GM18520 (cell line): ENCODE measurements at regions not wholly inside any gene's neighbourhood (a gene's known extent, or its start where the extent isn't known, plus 50 kb on each side); places are given as distances from the start of the nearest gene placed in this dataset.
"Not testable (repeated sequence)": the region's sequence is repeated elsewhere in the genome, so short reads cannot be mapped to it uniquely, and the experiment has no call there.

Experiments used
- ATAC-seq: cut with Tn5 transposase; IDR thresholded peaks from one replicate; pipeline ENCODE4 v1.9.1; 2021; ENCODE audit not compliant: unreplicated experiment

DNA sequence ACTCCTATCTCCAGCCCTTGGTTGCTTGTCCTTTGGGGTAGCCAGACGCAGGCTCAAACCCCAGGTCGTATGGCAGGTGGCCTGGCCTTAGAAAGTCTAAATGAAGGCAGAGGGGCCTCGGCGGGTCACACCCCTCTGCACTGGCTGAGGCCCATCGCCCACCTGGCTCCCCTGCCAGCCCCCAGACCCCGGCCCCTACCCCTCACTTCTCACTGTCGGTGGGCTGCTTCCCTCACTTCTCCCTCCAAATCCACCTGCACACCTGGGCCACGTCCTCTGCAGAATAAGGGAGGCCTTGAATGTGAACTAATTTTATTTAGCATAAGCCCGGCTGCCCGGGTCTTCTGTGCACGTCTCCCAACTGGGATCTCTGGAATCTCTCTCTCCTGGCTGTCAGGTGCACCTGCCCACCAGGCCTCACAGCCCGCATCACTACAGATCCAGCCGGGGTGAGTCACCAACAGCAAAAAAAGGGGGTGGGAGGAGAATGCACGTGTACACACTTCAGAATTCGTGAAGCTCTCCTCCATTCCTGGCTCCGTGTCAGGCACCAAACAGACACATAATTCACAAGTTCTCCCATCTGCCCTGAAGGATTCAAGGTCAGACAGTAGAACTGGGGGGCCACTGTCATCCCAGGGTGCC is 107.5 kb upstream of the SIM2 start:
- ATAC-seq = no peak

DNA sequence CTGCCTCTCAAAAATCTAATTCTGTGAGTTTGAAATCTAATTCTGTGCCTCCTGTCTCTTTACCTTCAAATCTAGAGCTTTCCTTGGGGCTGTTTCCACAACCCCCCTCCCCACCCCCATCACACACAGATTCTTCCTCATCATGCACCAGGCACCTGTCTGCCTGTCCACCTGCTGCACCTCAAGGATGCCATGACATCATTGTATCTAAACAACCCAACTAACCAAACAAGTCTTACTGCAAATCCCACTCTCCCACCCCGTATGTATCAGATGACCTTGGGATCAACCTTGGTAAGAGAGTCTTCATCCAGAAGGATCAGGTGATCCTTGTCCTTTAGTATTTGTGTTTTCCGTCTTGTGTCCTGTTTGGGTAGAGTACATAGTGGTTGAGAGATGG is 102.7 kb upstream of the SIM2 start:
- no peak for ATAC-seq

DNA sequence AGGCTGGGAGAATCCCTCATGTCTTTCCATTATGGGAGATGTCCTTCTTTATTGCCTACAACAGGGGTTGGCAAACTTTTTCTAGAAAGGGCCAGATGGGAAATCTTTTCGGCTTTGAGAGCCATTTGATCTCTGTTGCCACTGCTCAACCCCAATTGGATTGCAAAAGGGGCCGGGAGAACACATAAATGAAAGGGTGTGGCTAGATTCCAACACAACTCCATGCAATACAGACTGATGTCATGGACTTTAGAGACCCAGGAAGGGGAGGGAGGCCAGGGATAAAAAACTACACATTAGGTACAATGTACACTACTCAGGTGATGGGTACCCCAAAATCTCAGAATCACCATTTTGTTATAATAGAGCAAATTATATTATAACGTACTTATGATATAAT is 97.6 kb upstream of the SIM2 start:
- ATAC-seq = no peak

DNA sequence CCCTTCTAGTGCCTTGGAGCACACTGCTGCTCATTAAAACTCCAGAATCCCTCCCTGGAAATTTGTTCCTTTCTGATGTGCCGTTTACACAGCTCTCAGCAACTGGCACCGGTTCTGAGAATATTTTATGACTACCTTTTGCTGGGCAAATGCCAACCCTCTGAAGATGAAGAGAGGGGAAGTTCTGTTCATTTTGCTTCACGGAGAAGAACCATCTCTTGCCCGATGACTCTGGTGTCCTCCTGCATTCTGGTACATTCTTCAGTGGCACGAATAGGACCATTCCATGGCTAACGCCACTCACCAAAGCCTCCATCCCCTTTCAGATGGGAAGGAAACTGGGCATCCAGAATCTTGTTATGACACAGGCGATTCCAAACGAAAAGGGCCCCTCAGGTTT is 96.2 kb upstream of the SIM2 start:
- no peak for ATAC-seq

DNA sequence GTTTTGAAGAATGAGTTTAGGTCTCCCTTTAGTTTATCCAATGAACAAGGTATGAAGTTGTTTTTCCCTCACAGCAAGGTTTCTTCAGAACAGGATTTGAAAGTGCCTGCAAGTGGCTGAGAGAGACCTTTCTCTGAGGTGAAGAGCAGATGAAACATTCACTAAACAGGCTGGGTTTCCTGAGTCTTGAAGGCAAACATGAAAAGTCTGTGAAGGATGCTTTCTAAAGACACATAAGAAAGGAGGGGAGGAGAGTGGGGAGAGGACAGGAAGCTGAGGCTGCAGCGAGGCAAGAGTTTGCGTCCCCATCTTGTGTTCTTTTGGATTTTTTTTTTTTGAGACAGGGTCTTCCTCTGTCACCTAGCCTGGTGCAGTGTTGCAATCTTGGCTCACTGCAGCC is 95.7 kb upstream of the SIM2 start:
- ATAC-seq = no peak

DNA sequence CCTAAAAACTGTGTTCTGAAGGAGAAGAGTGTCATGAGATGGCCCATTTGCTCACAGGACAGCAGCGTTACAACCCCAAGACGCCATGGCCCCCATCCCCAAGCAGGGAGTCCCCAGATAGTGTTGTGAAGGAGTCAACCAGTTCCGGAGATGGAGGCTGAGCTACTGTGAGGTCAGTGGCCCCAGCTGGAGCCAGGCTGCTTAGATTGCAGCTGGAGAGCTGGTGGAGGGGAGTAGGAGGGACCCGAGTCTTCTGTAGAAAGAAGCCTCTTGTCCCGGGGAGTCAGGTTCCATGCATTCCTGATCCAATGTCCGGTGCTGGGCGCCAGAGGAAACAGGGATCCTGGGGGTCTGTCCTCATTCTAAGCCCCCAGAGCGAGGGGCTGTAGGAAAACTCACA is 93.5 kb upstream of the SIM2 start:
- no peak for ATAC-seq

- ATAC-seq = no peak
Observed at GRCh38 chr21:36606287-36606982, 92.5 kb upstream of the SIM2 start.

GRCh38 chr21:36606983-36607325 is 92.0 kb upstream of the SIM2 start:
- no peak for ATAC-seq

GRCh38 chr21:36608041-36608896 is 90.6 kb upstream of the SIM2 start:
- ATAC-seq = no peak

DNA sequence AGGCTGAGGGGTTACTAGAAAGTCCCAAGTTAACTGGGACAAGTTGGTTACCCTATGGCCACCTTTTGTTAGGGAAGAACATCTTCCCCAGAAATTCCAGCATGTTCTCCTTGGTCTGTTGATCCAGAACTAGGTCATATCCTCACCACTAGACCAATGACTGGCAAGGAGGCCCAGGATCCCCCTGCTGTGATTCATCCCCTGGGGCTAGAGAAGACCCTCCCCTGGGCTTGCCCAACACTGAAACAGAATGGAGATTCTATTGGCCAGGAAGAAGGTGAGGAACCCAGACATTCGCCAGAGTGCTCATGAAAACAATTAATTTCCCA is 90.1 kb upstream of the SIM2 start:
- ATAC-seq = no peak

DNA sequence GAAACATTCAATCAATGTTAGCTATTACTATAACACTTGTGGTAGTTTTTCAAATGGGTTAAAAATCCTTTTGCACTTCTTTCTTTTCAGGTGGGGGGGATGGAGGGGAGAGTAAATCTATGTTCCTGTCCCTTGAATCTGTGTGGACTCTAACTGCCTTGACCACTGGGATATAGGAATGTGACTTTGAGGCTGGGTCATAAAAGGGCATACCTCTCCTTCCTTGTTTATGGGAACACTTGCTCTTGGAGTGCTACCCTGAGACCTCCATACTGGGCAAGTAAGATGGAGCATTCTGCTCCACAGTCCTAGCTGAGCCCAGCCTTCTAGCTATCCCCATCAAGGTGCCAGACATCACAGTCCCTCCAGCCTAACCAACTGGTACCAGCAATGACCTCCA is 89.3 kb upstream of the SIM2 start:
- no peak for ATAC-seq

GRCh38 chr21:36610201-36610600 is 88.7 kb upstream of the SIM2 start:
- no peak for ATAC-seq

- no peak for ATAC-seq
Observed at GRCh38 chr21:36610935-36611334, 88.0 kb upstream of the SIM2 start.

GRCh38 chr21:36611379-36611778 is 87.5 kb upstream of the SIM2 start:
- no peak for ATAC-seq

DNA sequence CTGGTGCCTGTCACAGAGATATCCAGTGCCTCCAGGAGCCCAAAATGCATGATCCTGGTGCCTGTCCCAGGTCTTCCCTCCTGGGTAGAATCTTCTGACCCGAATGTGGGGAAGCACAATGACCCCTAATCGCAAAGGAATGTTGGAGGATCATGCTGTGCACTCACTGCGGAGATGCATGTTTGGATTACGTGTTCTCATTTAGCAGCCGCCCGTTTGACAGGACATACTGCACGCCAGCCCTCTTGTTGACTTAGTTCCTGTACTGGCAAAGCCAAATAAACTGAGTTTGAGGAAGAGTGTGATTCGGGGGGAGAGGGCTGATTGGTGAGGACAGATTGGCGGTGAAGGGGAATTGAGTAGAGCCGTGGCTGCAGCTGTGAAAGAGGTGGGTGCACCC is 85.9 kb upstream of the SIM2 start:
- no peak for ATAC-seq

- no peak for ATAC-seq
Observed at GRCh38 chr21:36613554-36613953, 85.4 kb upstream of the SIM2 start.

- no peak for ATAC-seq
Observed at GRCh38 chr21:36615274-36615964, 83.5 kb upstream of the SIM2 start.

DNA sequence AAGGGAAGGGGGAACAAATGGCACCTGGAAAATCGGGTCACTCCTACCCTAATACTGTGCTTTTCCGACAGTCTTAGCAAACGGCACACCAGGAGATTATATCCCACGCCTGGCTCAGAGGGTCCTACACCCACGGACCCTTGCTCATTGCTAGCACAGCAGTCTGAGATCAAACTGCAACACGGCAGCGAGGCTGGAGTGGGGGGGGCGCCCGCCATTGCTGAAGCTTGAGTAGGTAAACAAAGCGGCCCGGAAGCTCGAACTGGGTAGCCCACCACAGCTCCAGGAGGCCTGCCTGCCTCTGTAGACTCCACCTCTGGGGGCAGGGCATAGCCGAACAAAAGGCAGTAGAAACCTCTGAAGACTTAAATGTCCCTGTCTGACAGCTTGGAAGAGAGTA is 82.1 kb upstream of the SIM2 start:
- ATAC-seq = not testable (repeated sequence)

GRCh38 chr21:36621794-36622193 is 77.1 kb upstream of the SIM2 start:
- ATAC-seq = not testable (repeated sequence)

GRCh38 chr21:36624105-36624504 is 74.8 kb upstream of the SIM2 start:
- no peak for ATAC-seq

DNA sequence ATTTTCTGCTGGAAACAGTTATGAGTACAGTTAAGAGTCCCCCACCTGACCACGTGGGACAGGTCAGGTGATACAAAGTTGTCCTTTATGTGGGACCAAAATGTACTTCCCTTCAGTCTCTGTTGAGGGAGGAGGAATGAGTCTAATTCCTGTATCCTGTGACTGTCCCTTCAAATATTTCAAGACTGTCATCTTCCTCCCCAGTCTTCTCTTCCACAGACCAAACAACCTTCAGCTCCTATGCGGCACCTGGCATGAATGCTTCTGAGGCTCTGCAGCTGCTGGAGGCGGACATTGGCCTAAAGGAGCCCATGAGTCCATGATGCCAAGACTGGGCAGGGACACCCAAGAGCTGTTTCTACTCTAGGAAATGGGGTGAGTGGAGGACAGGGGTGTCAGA is 72.1 kb upstream of the SIM2 start:
- ATAC-seq = no peak

DNA sequence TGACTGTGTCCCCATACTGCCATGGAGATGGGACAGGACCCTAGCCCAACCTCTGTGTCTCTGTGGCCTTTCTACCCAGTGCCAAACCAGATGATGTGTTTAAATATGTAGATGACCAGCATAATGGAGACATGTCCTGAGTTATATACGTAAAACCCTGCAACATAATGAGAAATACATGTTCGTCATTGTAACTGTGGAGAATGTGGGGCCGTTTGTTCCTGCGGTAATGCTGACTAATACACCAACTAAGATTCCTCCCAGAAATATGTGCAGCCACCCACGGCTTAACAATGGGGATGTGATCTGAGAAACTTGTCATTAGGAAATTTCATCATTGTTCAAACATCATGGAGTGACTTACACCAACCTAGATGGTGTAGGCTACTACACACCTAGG is 71.7 kb upstream of the SIM2 start:
- ATAC-seq = no peak
